ENCODE measurements at regions not wholly inside any gene's neighbourhood (a gene's known extent, or its start where the extent isn't known, plus 50 kb on each side); places are given as distances from the start of the nearest gene placed in this dataset.
A peak's percentile ranks its signal among the peaks of the same experiment; 100 is the strongest.

GRCh38 chr14:40682131-40682913 is 924.4 kb upstream of the LRFN5 start:
- H3K9me2 ChIP-seq (ENCODE audit: insufficient read depth), result no peaks in the 10 kb centered on the region
- no peak overlapping the region for H3K4me2 ChIP-seq
- TF ChIP-seq EZH2 (IDR thresholded peaks at IDR 0.05; ENCODE audit: low read depth, unreplicated experiment), result no peak
- TF ChIP-seq, protein P1, sequence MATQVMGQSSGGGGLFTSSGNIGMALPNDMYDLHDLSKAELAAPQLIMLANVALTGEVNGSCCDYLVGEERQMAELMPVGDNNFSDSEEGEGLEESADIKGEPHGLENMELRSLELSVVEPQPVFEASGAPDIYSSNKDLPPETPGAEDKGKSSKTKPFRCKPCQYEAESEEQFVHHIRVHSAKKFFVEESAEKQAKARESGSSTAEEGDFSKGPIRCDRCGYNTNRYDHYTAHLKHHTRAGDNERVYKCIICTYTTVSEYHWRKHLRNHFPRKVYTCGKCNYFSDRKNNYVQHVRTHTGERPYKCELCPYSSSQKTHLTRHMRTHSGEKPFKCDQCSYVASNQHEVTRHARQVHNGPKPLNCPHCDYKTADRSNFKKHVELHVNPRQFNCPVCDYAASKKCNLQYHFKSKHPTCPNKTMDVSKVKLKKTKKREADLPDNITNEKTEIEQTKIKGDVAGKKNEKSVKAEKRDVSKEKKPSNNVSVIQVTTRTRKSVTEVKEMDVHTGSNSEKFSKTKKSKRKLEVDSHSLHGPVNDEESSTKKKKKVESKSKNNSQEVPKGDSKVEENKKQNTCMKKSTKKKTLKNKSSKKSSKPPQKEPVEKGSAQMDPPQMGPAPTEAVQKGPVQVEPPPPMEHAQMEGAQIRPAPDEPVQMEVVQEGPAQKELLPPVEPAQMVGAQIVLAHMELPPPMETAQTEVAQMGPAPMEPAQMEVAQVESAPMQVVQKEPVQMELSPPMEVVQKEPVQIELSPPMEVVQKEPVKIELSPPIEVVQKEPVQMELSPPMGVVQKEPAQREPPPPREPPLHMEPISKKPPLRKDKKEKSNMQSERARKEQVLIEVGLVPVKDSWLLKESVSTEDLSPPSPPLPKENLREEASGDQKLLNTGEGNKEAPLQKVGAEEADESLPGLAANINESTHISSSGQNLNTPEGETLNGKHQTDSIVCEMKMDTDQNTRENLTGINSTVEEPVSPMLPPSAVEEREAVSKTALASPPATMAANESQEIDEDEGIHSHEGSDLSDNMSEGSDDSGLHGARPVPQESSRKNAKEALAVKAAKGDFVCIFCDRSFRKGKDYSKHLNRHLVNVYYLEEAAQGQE (IDR thresholded peaks at IDR 0.05; ENCODE audit: unreplicated experiment), result no peak
- TF ChIP-seq, protein P2, sequence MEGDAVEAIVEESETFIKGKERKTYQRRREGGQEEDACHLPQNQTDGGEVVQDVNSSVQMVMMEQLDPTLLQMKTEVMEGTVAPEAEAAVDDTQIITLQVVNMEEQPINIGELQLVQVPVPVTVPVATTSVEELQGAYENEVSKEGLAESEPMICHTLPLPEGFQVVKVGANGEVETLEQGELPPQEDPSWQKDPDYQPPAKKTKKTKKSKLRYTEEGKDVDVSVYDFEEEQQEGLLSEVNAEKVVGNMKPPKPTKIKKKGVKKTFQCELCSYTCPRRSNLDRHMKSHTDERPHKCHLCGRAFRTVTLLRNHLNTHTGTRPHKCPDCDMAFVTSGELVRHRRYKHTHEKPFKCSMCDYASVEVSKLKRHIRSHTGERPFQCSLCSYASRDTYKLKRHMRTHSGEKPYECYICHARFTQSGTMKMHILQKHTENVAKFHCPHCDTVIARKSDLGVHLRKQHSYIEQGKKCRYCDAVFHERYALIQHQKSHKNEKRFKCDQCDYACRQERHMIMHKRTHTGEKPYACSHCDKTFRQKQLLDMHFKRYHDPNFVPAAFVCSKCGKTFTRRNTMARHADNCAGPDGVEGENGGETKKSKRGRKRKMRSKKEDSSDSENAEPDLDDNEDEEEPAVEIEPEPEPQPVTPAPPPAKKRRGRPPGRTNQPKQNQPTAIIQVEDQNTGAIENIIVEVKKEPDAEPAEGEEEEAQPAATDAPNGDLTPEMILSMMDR (conservative IDR thresholded peaks at IDR 0.05; ENCODE audit: low read depth in 2 of 2), result no peak
- no peak for TF ChIP-seq ZNF114 (CRISPR knock-in tag; IDR thresholded peaks at IDR 0.05)
- TF ChIP-seq ZNF331 (CRISPR knock-in tag; IDR thresholded peaks at IDR 0.05; ENCODE audit: low read depth), result no peak
- no peak for TF ChIP-seq NANOG (IDR thresholded peaks at IDR 0.05; ENCODE audit: borderline replicate concordance)
- no peak for TF ChIP-seq POLR2AphosphoS5 (IDR thresholded peaks at IDR 0.05; ENCODE audit: low read depth)
- TF ChIP-seq ZNF462 (CRISPR knock-in tag; IDR thresholded peaks at IDR 0.05), result no peak
- no peak for TF ChIP-seq EZH2phosphoT487 (IDR thresholded peaks at IDR 0.05; ENCODE audit: unreplicated experiment)
- TF ChIP-seq ETS1 (IDR thresholded peaks at IDR 0.05), result no peak
- no peak for TF ChIP-seq CREB1 (CRISPR knock-in tag; IDR thresholded peaks at IDR 0.05; ENCODE audit: low read depth)
- no peak for TF ChIP-seq JUNB (IDR thresholded peaks at IDR 0.05; ENCODE audit: unreplicated experiment)
- no peak for TF ChIP-seq STAT1 (IDR thresholded peaks at IDR 0.05; ENCODE audit: unreplicated experiment)
- no peaks in the 10 kb centered on the region; the same call in 1 of the 3 replicates for H3K36me3 Mint-ChIP-seq (ENCODE audit: low read depth)
- H3K36me3 ChIP-seq (ENCODE audit: insufficient read depth), result no peaks in the 10 kb centered on the region
- DNase-seq (ENCODE audit: low spot score) (peak; percentile 4), ATAC-seq (peak; percentile 56)
- no peaks in the 10 kb centered on the region for H3K27me3 ChIP-seq (ENCODE audit: insufficient read depth)
- H3K27ac ChIP-seq (ENCODE audit: low read depth), result no peak overlapping the region
- no peaks in the 10 kb centered on the region for H3K27me3 Mint-ChIP-seq (ENCODE audit: insufficient read depth, low read depth, poor library complexity)
- no peak overlapping the region for H3K4me3 ChIP-seq
- peaks cover 7% of the 10 kb centered on the region; the same call in 2 of the 3 replicates for H3K4me1 Mint-ChIP-seq
- no peaks in the 10 kb centered on the region; the same call in 1 of the 3 replicates for H3K9me3 Mint-ChIP-seq
- H3F3A ChIP-seq (replicated peaks; ENCODE audit: low read depth), result no peaks in the 10 kb centered on the region
- no peak overlapping the region for H3K4me3 Mint-ChIP-seq
- H4K20me1 ChIP-seq (replicated peaks; ENCODE audit: insufficient read depth), result no peaks in the 10 kb centered on the region
- H3K4me1 ChIP-seq (ENCODE audit: insufficient read depth), result peaks cover 5% of the 10 kb centered on the region; the same call in 1 of the 2 replicates
- no peak overlapping the region for H2AFZ ChIP-seq
- H3K27ac Mint-ChIP-seq, result 0 out of 2 replicates have a peak overlapping the region, but pooled peaks have one; percentile 5
- no peaks in the 10 kb centered on the region for H3K79me2 ChIP-seq (replicated peaks; ENCODE audit: insufficient read depth)

All from GM23338 (cell line).